ENCODE measurements at regions not wholly inside any gene's neighbourhood (a gene's known extent, or its start where the extent isn't known, plus 50 kb on each side); places are given as distances from the start of the nearest gene placed in this dataset.

DNA sequence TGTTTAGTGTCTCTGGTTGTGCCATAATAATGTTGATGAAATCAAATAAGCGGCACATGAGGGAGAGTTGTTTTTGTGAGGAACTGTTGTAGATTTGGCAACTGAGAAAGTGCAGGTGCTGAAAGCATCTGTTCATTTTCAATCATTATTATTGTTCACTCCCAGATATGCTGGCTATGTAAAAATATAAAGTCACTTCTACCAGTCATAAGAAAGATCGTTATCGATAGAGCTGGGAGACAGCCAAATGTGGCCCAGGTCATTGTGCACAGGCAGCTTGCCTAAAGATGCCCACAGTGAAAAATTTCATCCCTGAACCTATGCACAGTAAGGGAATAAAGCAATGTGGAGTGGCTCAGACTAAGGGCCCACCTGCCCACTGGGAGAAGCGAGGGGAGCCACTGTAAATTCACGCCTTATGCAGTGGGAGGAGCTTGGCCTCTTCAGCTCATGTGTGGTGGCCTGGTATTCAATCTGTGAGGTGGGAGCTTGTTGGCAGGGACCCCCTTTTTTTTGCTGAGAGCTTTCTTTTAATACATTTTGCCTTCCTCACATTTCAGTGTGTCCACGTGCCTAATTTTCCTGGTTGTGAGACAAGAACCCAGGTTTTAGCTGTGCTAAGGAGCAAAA lies 1490.8 kb upstream of the TMEM132C start:
- no peak for DNase-seq (ENCODE audit: low read depth)
- H3K4me3 ChIP-seq (ENCODE audit: low read length), result no peak overlapping the region
- TF ChIP-seq, protein P1, sequence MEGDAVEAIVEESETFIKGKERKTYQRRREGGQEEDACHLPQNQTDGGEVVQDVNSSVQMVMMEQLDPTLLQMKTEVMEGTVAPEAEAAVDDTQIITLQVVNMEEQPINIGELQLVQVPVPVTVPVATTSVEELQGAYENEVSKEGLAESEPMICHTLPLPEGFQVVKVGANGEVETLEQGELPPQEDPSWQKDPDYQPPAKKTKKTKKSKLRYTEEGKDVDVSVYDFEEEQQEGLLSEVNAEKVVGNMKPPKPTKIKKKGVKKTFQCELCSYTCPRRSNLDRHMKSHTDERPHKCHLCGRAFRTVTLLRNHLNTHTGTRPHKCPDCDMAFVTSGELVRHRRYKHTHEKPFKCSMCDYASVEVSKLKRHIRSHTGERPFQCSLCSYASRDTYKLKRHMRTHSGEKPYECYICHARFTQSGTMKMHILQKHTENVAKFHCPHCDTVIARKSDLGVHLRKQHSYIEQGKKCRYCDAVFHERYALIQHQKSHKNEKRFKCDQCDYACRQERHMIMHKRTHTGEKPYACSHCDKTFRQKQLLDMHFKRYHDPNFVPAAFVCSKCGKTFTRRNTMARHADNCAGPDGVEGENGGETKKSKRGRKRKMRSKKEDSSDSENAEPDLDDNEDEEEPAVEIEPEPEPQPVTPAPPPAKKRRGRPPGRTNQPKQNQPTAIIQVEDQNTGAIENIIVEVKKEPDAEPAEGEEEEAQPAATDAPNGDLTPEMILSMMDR (IDR thresholded peaks at IDR 0.05; ENCODE audit: insufficient read depth, low read depth, low read length, missing control alignments), result no peak

DNA sequence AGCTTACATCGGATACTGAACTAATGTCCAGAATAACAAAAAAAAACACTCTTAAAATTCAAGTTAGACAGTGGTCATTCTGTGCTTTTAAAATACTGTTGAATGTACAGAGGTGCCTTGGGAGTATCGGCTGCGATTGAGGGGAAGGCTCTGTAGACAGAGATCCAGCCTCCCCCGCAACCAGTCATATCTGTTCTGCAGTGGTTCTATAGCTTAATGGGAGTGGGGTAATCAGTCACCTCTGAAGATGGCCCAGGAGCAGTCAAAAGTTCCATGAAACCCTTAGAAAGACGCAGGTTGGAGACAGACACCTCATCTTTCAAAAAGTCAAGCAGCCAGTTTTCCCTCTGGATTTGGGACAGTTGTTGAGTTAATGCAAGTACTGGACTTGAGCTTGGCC lies 1486.6 kb upstream of the TMEM132C start:
- TF ChIP-seq, protein P1 (IDR thresholded peaks at IDR 0.05; ENCODE audit: insufficient read depth, low read depth, low read length, missing control alignments), result no peak
- DNase-seq (ENCODE audit: low read depth), result no peak
- H3K4me3 ChIP-seq (ENCODE audit: low read length), result no peak overlapping the region

DNA sequence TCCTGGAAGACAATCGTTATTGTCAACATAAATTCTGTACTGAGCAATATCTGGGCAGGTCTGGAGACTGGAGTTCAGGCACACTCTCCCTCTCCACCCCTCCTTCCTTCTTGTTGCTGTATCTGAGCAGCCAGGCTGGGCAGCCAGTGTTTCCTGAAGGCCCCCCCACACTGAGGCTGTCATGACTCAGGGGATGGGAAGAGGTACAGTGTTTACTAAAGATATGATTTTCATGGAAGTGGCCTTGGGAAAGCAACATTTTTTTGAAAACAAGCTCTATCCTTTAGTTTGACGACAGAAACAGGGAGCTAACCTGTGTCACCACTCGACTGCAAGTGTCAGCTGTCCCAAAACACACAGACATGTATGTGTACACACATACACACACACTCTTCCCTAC lies 1485.4 kb upstream of the TMEM132C start:
- TF ChIP-seq, protein P1 (IDR thresholded peaks at IDR 0.05; ENCODE audit: insufficient read depth, low read depth, low read length, missing control alignments), result no peak
- H3K4me3 ChIP-seq (ENCODE audit: low read length), result no peak overlapping the region
- DNase-seq (ENCODE audit: low read depth), result no peak

GRCh38 chr12:126782083-126782482 lies 1484.9 kb upstream of the TMEM132C start:
- H3K4me3 ChIP-seq (ENCODE audit: low read length), result no peak overlapping the region
- DNase-seq (ENCODE audit: low read depth), result no peak
- TF ChIP-seq, protein P1 (IDR thresholded peaks at IDR 0.05; ENCODE audit: insufficient read depth, low read depth, low read length, missing control alignments), result no peak

- TF ChIP-seq, protein P1 (IDR thresholded peaks at IDR 0.05; ENCODE audit: insufficient read depth, low read depth, low read length, missing control alignments), result peak; percentile 13
- DNase-seq (ENCODE audit: low read depth), result peak; percentile 29
- no peak overlapping the region for H3K4me3 ChIP-seq (ENCODE audit: low read length)
Observed at GRCh38 chr12:126784328-126784921, 1482.5 kb upstream of the TMEM132C start.

GRCh38 chr12:126789963-126790362 lies 1477.0 kb upstream of the TMEM132C start:
- no peak for DNase-seq (ENCODE audit: low read depth)
- H3K4me3 ChIP-seq (ENCODE audit: low read length), result no peak overlapping the region
- TF ChIP-seq, protein P1 (IDR thresholded peaks at IDR 0.05; ENCODE audit: insufficient read depth, low read depth, low read length, missing control alignments), result no peak

DNA sequence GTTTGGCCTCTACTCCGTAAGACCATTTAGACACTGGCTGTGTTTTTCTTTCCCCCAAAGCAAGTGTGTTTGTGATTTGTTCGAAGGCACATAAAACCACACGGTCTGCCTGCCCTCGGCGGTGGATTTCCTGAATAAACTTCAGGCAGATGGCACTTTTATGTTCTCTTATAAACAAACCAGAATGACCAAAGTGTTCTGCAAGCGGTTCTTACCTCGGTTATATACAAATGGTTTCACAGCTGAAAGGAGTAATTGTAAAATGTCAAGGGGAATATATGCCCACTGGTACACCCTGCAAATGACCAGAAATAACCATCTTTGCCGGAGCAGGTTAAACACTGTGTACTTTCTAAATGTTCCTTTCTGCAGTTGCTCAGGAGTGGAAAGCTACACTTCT lies 1475.8 kb upstream of the TMEM132C start:
- no peak for DNase-seq (ENCODE audit: low read depth)
- no peak overlapping the region for H3K4me3 ChIP-seq (ENCODE audit: low read length)
- TF ChIP-seq, protein P1 (IDR thresholded peaks at IDR 0.05; ENCODE audit: insufficient read depth, low read depth, low read length, missing control alignments), result no peak

All from epithelial cell of esophagus (primary cell).